ENCODE measurements at regions not wholly inside any gene's neighbourhood (a gene's known extent, or its start where the extent isn't known, plus 50 kb on each side); places are given as distances from the start of the nearest gene placed in this dataset.
"Not testable (repeated sequence)": the region's sequence is repeated elsewhere in the genome, so short reads cannot be mapped to it uniquely, and the experiment has no call there.

DNA sequence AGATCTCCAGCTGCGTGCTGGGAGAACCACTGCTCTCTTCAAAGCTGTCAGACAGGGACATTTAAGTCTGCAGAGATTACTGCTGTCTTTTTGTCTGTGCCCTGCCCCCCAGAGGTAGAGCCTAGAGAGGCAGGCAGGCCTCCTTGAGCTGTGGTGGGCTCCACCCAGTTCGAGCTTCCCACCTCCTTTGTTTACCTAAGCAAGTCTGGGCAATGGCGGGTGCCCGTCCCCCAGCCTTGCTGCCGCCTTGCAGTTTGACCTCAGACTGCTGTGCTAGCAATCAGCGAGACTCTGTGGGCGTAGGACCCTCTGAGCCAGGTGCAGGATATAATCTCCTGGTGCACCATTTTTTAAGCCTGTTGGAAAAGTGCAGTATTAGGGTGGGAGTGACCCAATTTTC, 128.6 kb downstream of the ACTR3 start:
- TF ChIP-seq POLR2A (IDR thresholded peaks at IDR 0.05; ENCODE audit: low read depth, low read length); TAF1 (IDR thresholded peaks at IDR 0.05; ENCODE audit: borderline replicate concordance, low read depth, low read length); POLR2AphosphoS5 (IDR thresholded peaks at IDR 0.05; ENCODE audit: low read depth, low read length): not testable (repeated sequence)

All from GM12892 (cell line).